ENCODE measurements at regions not wholly inside any gene's neighbourhood (a gene's known extent, or its start where the extent isn't known, plus 50 kb on each side); places are given as distances from the start of the nearest gene placed in this dataset.

- peak; percentile 96 for FAIRE-seq
- no peaks in the 10 kb centered on the region for H3K36me3 ChIP-seq (ENCODE audit: control insufficient read depth, insufficient read depth, low read length)
- DNase-seq (ENCODE audit: low read depth) = no peak
- TF ChIP-seq CTCF (IDR thresholded peaks at IDR 0.05; ENCODE audit: insufficient read depth, low read length, severe bottlenecking) = no peak
- H3K27me3 ChIP-seq (ENCODE audit: control insufficient read depth, insufficient read depth, low read length) = no peaks in the 10 kb centered on the region
- no peak overlapping the region for H3K4me3 ChIP-seq (ENCODE audit: low read depth, low read length)
Measured at GRCh38 chr9:107632216-107632615, 142.6 kb upstream of the KLF4 start.

- FAIRE-seq (no peak), DNase-seq (ENCODE audit: low read depth) (no peak)
- no peak overlapping the region for H3K4me3 ChIP-seq (ENCODE audit: low read depth, low read length)
- no peak for TF ChIP-seq CTCF (IDR thresholded peaks at IDR 0.05; ENCODE audit: insufficient read depth, low read length, severe bottlenecking)
- peaks cover 2% of the 10 kb centered on the region for H3K27me3 ChIP-seq (ENCODE audit: control insufficient read depth, insufficient read depth, low read length)
- H3K36me3 ChIP-seq (ENCODE audit: control insufficient read depth, insufficient read depth, low read length) = no peaks in the 10 kb centered on the region
Measured at GRCh38 chr9:107631788-107632187, 142.2 kb upstream of the KLF4 start.

GRCh38 chr9:107630156-107630555 lies 140.6 kb upstream of the KLF4 start:
- H3K4me3 ChIP-seq (ENCODE audit: low read depth, low read length) = no peak overlapping the region
- FAIRE-seq = no peak

GRCh38 chr9:107628444-107628843 lies 138.9 kb upstream of the KLF4 start:
- Histone ChIP-seq H3K4me3 (ENCODE audit: low read depth, low read length) (no peak overlapping the region), H3K36me3 (ENCODE audit: control insufficient read depth, insufficient read depth, low read length) (no peaks in the 10 kb centered on the region), H3K27me3 (ENCODE audit: control insufficient read depth, insufficient read depth, low read length) (peaks cover 2% of the 10 kb centered on the region)
- TF ChIP-seq CTCF (IDR thresholded peaks at IDR 0.05; ENCODE audit: insufficient read depth, low read length, severe bottlenecking) = no peak
- FAIRE-seq = no peak
- DNase-seq (ENCODE audit: low read depth) = no peak

More at GRCh38 chr9:107630156-107630555, 140.6 kb upstream of the KLF4 start:
- no peak for TF ChIP-seq CTCF (IDR thresholded peaks at IDR 0.05; ENCODE audit: insufficient read depth, low read length, severe bottlenecking)
- DNase-seq (ENCODE audit: low read depth) = no peak
- no peaks in the 10 kb centered on the region for H3K36me3 ChIP-seq (ENCODE audit: control insufficient read depth, insufficient read depth, low read length)
- peaks cover 2% of the 10 kb centered on the region for H3K27me3 ChIP-seq (ENCODE audit: control insufficient read depth, insufficient read depth, low read length)

- peaks cover 2% of the 10 kb centered on the region for H3K27me3 ChIP-seq (ENCODE audit: control insufficient read depth, insufficient read depth, low read length)
- H3K36me3 ChIP-seq (ENCODE audit: control insufficient read depth, insufficient read depth, low read length) = no peaks in the 10 kb centered on the region
- DNase-seq (ENCODE audit: low read depth) (no peak), FAIRE-seq (no peak)
- no peak for TF ChIP-seq CTCF (IDR thresholded peaks at IDR 0.05; ENCODE audit: insufficient read depth, low read length, severe bottlenecking)
- no peak overlapping the region for H3K4me3 ChIP-seq (ENCODE audit: low read depth, low read length)
Measured at GRCh38 chr9:107627781-107628180, 138.2 kb upstream of the KLF4 start.

- Histone ChIP-seq H3K27me3 (ENCODE audit: control insufficient read depth, insufficient read depth, low read length) (peaks cover 2% of the 10 kb centered on the region), H3K4me3 (ENCODE audit: low read depth, low read length) (no peak overlapping the region), H3K36me3 (ENCODE audit: control insufficient read depth, insufficient read depth, low read length) (no peaks in the 10 kb centered on the region)
- FAIRE-seq (no peak), DNase-seq (ENCODE audit: low read depth) (no peak)
- TF ChIP-seq CTCF (IDR thresholded peaks at IDR 0.05; ENCODE audit: insufficient read depth, low read length, severe bottlenecking) = no peak
Measured at GRCh38 chr9:107626118-107626517, 136.5 kb upstream of the KLF4 start.

Measured in bronchial epithelial cell (primary cell).